ENCODE measurements at regions not wholly inside any gene's neighbourhood (a gene's known extent, or its start where the extent isn't known, plus 50 kb on each side); places are given as distances from the start of the nearest gene placed in this dataset.

- TF ChIP-seq CTCF (IDR thresholded peaks at IDR 0.05): no peak
- no peak for TF ChIP-seq POLR2A (IDR thresholded peaks at IDR 0.05)
Observed at GRCh38 chr5:117794847-117795246, 1193.5 kb downstream of the DTWD2 start.

Data from thyroid gland (tissue), 4 donors.